Stomach (tissue), 8 donors: ENCODE measurements at regions not wholly inside any gene's neighbourhood (a gene's known extent, or its start where the extent isn't known, plus 50 kb on each side); places are given as distances from the start of the nearest gene placed in this dataset.

Experiments
- DNase-seq, 2 donors: peaks; one replicate each; pipeline versions ENCODE4 v3.0.0 to v3.0.0-alpha.2; 2013 to 2019
- H3K27ac ChIP-seq, 5 donors: fragments of 200-600 bp in 4 of 5; sonication (generic) in 4 of 5; one replicate each; pipeline ENCODE4 v1.5.1; 2013 to 2019; ENCODE audit warnings: mild to moderate bottlenecking in 1 of 5, moderate library complexity in 1 of 5
- H3K27me3 ChIP-seq, 3 donors: fragments of 200-600 bp; sonication (generic); one replicate each; pipeline ENCODE4 v1.5.1; 2017 to 2019; ENCODE audit warnings: mixed run types in 1 of 3
- H3K36me3 ChIP-seq, 4 donors: fragments of 200-600 bp; sonication (generic); 1 replicate in 3 of 4; 2 replicates in 1 of 4; pipeline ENCODE4 v1.5.1; 2016 to 2019
- H3K4me1 ChIP-seq, 4 donors: fragments of 200-600 bp; sonication (generic); one replicate each; pipeline ENCODE4 v1.5.1; 2016 to 2019
- H3K4me3 ChIP-seq, 4 donors: fragments of 200-600 bp; sonication (generic) in 3 of 4; one replicate each; pipeline ENCODE4 v1.5.1; 2016 to 2019; ENCODE audit warnings: mild to moderate bottlenecking in 1 of 4
- H3K9me3 ChIP-seq, 4 donors: fragments of 200-600 bp; sonication (generic); one replicate each; pipeline ENCODE4 v1.5.1; 2016 to 2019
- CTCF ChIP-seq, 7 experiments: fragments of 450-650 bp in 4 of 7; fragments of 200-600 bp in 3 of 7; sonication (generic) in 3 of 7; IDR thresholded peaks; one replicate each; pipeline ENCODE4 v1.5.1; 2016 to 2019; ENCODE audit warnings: antibody characterized with exemption in 7 of 7, control low read depth in 2 of 7, mild to moderate bottlenecking in 1 of 7
- EP300 ChIP-seq: sonication (generic); formaldehyde crosslinking; IDR thresholded peaks from one replicate; pipeline ENCODE4 v1.6.1; 2017; ENCODE audit warnings: antibody characterized with exemption
- POLR2A ChIP-seq, 4 donors: fragments of 450-650 bp; IDR thresholded peaks; one replicate each; pipeline ENCODE4 v1.6.1; 2016; ENCODE audit warnings: antibody characterized with exemption in 4 of 4, control low read depth in 2 of 4, mild to moderate bottlenecking in 1 of 4, moderate library complexity in 1 of 4
- POLR2AphosphoS5 ChIP-seq, 3 donors: sonication (generic); formaldehyde crosslinking; IDR thresholded peaks; one replicate each; pipeline ENCODE4 v1.6.1; 2016; ENCODE audit warnings: antibody characterized with exemption in 3 of 3
- WGBS, 5 donors: extraction: QIAGEN DNeasy Blood & Tissue Kit in 3 of 5; methylation state at CpG; one replicate each; pipeline versions ENCODE4 v1.1.5 to v1.1.7; 2013 to 2018; 5-methylcytosine and 5-hydroxymethylcytosine counted together
- intact Hi-C: fragments of 100-400 bp; cut with DNase I; formaldehyde crosslinking; loops from one replicate; pipeline ENCODE4 v1.15.1; 2023; ENCODE audit warnings: low total_unique reads
- donor health status: healthy with polysubstance abuse.
- donor health status: Bipolar disorder and iron deficiency.
- donor health status: healthy.

DNA sequence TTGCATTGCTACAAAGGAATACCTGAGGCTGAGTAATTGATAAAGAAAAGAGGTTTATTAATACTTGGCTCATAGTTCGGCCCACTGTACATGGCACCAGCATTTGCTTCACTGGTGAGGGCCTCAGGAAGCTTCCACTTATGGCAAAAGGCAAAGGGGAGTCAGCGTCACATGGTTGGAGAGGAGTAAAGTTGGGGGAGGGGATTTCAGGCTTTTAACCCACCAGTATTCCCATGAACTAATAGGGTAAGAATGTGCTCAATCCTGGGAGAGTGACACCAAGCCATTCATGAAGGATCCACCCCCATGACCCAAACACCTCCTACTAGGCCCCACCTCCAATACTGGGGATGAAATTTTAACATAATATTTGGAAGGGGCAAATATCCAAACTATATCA lies 82.5 kb upstream of the MYCBP2 start:
- WGBS, 5 donors: 82 to 92% (median 88%) methylated on average over 2 of the region's 2 CpGs
- H3K4me1 ChIP-seq: no peaks in the 10 kb centered on the region
- no peak for DNase-seq
- no peak overlapping the region for H3K4me3 ChIP-seq
- intact Hi-C loops: no loop called here
- no peaks in the 10 kb centered on the region for H3K36me3 ChIP-seq
- H3K9me3 ChIP-seq: no peaks in the 10 kb centered on the region
- H3K27me3 ChIP-seq: no peaks in the 10 kb centered on the region
- H3K27ac ChIP-seq: no peak overlapping the region
- TF ChIP-seq CTCF (IDR thresholded peaks at IDR 0.05): no peak
- TF ChIP-seq POLR2A (IDR thresholded peaks at IDR 0.05): no peak
- no peak for TF ChIP-seq EP300

GRCh38 chr13:77406644-77407440 lies 79.9 kb upstream of the MYCBP2 start:
- no peak for DNase-seq
- H3K4me3 ChIP-seq: no peak overlapping the region
- no peaks in the 10 kb centered on the region for H3K9me3 ChIP-seq
- intact Hi-C loops: no loop called here
- 75 to 89% (median 84%) methylated on average over 4 of the region's 4 CpGs for WGBS, 5 donors
- H3K36me3 ChIP-seq: no peaks in the 10 kb centered on the region
- H3K4me1 ChIP-seq: no peaks in the 10 kb centered on the region
- no peak overlapping the region for H3K27ac ChIP-seq
- TF ChIP-seq POLR2A (IDR thresholded peaks at IDR 0.05): no peak
- no peak for TF ChIP-seq POLR2AphosphoS5 (IDR thresholded peaks at IDR 0.05)
- no peak for TF ChIP-seq EP300
- no peak for TF ChIP-seq CTCF (IDR thresholded peaks at IDR 0.05)
- H3K27me3 ChIP-seq: no peaks in the 10 kb centered on the region

DNA sequence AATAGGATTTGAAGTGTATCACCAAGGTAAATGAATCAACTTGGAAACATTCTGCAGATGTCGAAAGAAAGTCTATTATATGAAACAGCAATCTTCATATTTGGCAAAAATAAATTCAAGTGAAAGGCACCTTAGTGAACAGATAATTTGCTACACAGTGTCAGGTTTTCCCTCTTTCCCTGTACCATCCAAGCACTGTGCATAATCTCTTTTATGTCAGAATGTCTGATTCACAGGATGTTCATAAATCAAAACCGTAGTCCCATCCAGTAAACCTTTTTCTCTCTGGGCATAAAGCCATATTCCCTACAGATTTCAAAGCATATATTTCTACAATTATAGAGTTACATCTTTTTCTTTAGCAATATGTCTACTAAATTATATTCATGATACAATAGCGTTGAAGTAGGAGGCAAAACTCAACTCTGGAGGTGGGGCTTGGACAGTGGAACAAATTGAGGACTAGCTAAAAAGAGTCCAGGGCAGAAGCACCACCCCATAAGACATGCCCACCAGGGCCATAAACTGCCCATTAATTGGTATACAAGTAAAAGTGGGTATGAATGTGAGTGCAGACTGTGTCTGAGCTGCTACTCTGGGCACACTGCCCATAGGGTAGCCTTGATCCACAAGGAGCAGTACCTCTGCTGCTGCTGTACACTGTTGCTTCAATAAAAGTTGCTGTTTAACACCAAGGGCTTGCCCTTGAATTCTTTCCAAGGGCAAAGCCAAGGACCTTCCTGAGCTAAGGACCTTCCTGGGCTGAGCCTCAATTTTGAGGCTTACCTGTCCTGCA lies 72.1 kb upstream of the MYCBP2 start:
- intact Hi-C loops: no loop called here
- 82 to 93% (median 89%) methylated on average over 3 of the region's 3 CpGs for WGBS, 5 donors
- Histone ChIP-seq H3K36me3 (no peaks in the 10 kb centered on the region), H3K4me1 (no peaks in the 10 kb centered on the region), H3K9me3 (no peaks in the 10 kb centered on the region), H3K27ac (no peak overlapping the region), H3K4me3 (no peak overlapping the region), H3K27me3 (peaks cover 0 to 6% (median 0%) of the 10 kb centered on the region in 3 donors)
- TF ChIP-seq CTCF (IDR thresholded peaks at IDR 0.05) (no peak), POLR2A (IDR thresholded peaks at IDR 0.05) (no peak), POLR2AphosphoS5 (IDR thresholded peaks at IDR 0.05) (no peak), EP300 (no peak)
- DNase-seq: no peak

- intact Hi-C loops: no loop called here
- Histone ChIP-seq H3K27me3 (peaks cover 0 to 6% (median 0%) of the 10 kb centered on the region in 3 donors), H3K4me3 (no peak overlapping the region), H3K9me3 (no peaks in the 10 kb centered on the region), H3K36me3 (no peaks in the 10 kb centered on the region), H3K4me1 (no peaks in the 10 kb centered on the region), H3K27ac (no peak overlapping the region)
- no peak for TF ChIP-seq EP300
- no peak for TF ChIP-seq CTCF (IDR thresholded peaks at IDR 0.05)
- TF ChIP-seq POLR2A (IDR thresholded peaks at IDR 0.05): no peak
- no peak for TF ChIP-seq POLR2AphosphoS5 (IDR thresholded peaks at IDR 0.05)
- no peak for DNase-seq
- 62 to 78% (median 74%) methylated on average over 2 of the region's 2 CpGs for WGBS, 5 donors
These were observed 70.7 kb upstream of the MYCBP2 start for GRCh38 chr13:77397636-77398035.
